ENCODE measurements at regions not wholly inside any gene's neighbourhood (a gene's known extent, or its start where the extent isn't known, plus 50 kb on each side); places are given as distances from the start of the nearest gene placed in this dataset.

DNA sequence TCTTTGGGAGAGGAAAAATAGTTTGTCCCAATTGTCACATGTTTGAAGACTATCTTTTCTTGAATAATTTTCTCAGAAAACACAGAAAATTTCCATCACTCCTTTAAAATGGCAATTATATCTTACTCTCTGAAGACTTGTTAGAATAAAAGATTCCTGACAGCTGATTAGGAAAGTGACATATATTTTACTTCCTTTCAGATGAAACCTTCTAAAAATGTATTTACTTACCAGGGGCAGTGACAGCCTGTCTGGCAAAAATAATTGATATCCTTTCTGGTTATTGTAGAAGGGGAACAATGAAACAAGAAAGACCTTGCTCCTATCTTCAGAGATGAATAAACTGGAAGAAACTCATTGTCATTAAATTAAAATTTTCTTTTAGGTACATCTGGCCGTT lies 483.3 kb upstream of the GOLIM4 start:
- TF ChIP-seq, protein P1, sequence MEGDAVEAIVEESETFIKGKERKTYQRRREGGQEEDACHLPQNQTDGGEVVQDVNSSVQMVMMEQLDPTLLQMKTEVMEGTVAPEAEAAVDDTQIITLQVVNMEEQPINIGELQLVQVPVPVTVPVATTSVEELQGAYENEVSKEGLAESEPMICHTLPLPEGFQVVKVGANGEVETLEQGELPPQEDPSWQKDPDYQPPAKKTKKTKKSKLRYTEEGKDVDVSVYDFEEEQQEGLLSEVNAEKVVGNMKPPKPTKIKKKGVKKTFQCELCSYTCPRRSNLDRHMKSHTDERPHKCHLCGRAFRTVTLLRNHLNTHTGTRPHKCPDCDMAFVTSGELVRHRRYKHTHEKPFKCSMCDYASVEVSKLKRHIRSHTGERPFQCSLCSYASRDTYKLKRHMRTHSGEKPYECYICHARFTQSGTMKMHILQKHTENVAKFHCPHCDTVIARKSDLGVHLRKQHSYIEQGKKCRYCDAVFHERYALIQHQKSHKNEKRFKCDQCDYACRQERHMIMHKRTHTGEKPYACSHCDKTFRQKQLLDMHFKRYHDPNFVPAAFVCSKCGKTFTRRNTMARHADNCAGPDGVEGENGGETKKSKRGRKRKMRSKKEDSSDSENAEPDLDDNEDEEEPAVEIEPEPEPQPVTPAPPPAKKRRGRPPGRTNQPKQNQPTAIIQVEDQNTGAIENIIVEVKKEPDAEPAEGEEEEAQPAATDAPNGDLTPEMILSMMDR (IDR thresholded peaks at IDR 0.05; ENCODE audit: low read length), result no peak
- TF ChIP-seq EZH2 (IDR thresholded peaks at IDR 0.05; ENCODE audit: borderline replicate concordance, low read length), result no peak
